Endothelial cell of umbilical vein (primary cell): ENCODE measurements at regions not wholly inside any gene's neighbourhood (a gene's known extent, or its start where the extent isn't known, plus 50 kb on each side); places are given as distances from the start of the nearest gene placed in this dataset.

Source experiments
- BruUV-seq: library from RNA; stranded (reverse); fragments of 400-500 nt; replicated peaks from 2 replicates; lab custom pipeline; 2021; lab: Mats Ljungman, UMichigan
- CTCF ChIA-PET: fragments of 300-600, 350-600 bp; sonication (Branson Sonifier 250); formaldehyde crosslinking; loops from one replicate; lab custom pipeline; 2021; ENCODE audit warnings: antibody characterized with exemption, inconsistent platforms; lab: Charles Lee
- POLR2A ChIA-PET: fragments of 300-600, 350-600 bp; sonication (Branson Sonifier 250); formaldehyde crosslinking; loops from one replicate; lab custom pipeline; 2021; ENCODE audit warnings: antibody characterized with exemption, inconsistent platforms; lab: Charles Lee
- DNase-seq: peaks from one replicate; pipeline ENCODE4 v3.0.0-alpha.2; 2011; ENCODE audit warnings: low read depth, low spot score
- FAIRE-seq: peaks from 2 replicates; lab custom pipeline; 2011; peaks lifted over from hg19 to GRCh38; lab: Jason Lieb, UNC
- H2AFZ ChIP-seq: 2 replicates; pipeline ENCODE4 v1.6.0; 2012; ENCODE audit warnings: low read depth, low read length, control low read depth, inconsistent platforms
- H3K27ac ChIP-seq: 2 replicates; pipeline ENCODE4 v1.5.1; 2011; ENCODE audit warnings: low read depth, mild to moderate bottlenecking, control low read depth, low read length, moderate library complexity; ENCODE audit not compliant: insufficient read depth
- H3K27me3 ChIP-seq, 2 experiments: 2 replicates each; pipeline versions ENCODE4 v1.6.0 to v1.6.1; 2011; ENCODE audit warnings: low read length in 2 of 2, mixed read lengths in 1 of 2; ENCODE audit not compliant: control insufficient read depth in 2 of 2, insufficient read depth in 2 of 2
- H3K36me3 ChIP-seq, 2 experiments: 2 replicates in 1 of 2; 3 replicates in 1 of 2; pipeline ENCODE4 v1.5.1; 2011; ENCODE audit warnings: low read length in 2 of 2, mild to moderate bottlenecking in 1 of 2, moderate library complexity in 1 of 2; ENCODE audit not compliant: control insufficient read depth in 2 of 2, insufficient read depth in 2 of 2; ENCODE audit errors: extremely low read depth in 1 of 2
- H3K4me1 ChIP-seq: 3 replicates; pipeline ENCODE4 v1.5.1; 2011; ENCODE audit warnings: mild to moderate bottlenecking, low read length; ENCODE audit not compliant: control insufficient read depth, insufficient read depth; ENCODE audit errors: extremely low read depth
- H3K4me2 ChIP-seq: 2 replicates; pipeline ENCODE4 v1.6.1; 2011; ENCODE audit warnings: low read length, control low read depth, mixed read lengths; ENCODE audit not compliant: insufficient read depth
- H3K4me3 ChIP-seq, 3 experiments: fragments of 200-600 bp in 1 of 3; sonication (generic), shearing (Covaris generic) in 1 of 3; replicated peaks in 1 of 3; 2 replicates each; pipeline ENCODE4 v1.5.1; 2011 to 2016; ENCODE audit warnings: control low read depth in 3 of 3, low read length in 3 of 3, mild to moderate bottlenecking in 2 of 3, inconsistent platforms in 1 of 3, low read depth in 1 of 3, moderate library complexity in 1 of 3; ENCODE audit not compliant: insufficient read depth in 1 of 3
- H3K79me2 ChIP-seq: 2 replicates; pipeline ENCODE4 v1.6.0; 2012; ENCODE audit warnings: low read length, inconsistent platforms; ENCODE audit not compliant: control insufficient read depth, insufficient read depth
- H3K9ac ChIP-seq: replicated peaks from 2 replicates; pipeline ENCODE3; 2011; ENCODE audit warnings: low read length, control low read depth; ENCODE audit not compliant: insufficient read depth; ENCODE audit errors: extremely low read depth
- H3K9me1 ChIP-seq: replicated peaks from 3 replicates; pipeline ENCODE4 v1.6.0; 2011; ENCODE audit warnings: mild to moderate bottlenecking, low read length; ENCODE audit not compliant: control insufficient read depth, insufficient read depth; ENCODE audit errors: extremely low read depth
- H3K9me3 ChIP-seq: replicated peaks from 2 replicates; pipeline ENCODE4 v1.5.1; 2012; ENCODE audit warnings: low read length, inconsistent platforms; ENCODE audit not compliant: control insufficient read depth, insufficient read depth
- H4K20me1 ChIP-seq: replicated peaks from 2 replicates; pipeline ENCODE3; 2011; ENCODE audit warnings: mild to moderate bottlenecking, low read length; ENCODE audit not compliant: control insufficient read depth, insufficient read depth; ENCODE audit errors: extremely low read depth
- CTCF ChIP-seq, 2 donors: IDR thresholded peaks; 1 replicate in 1 of 2; 2 replicates in 1 of 2; pipeline ENCODE4 v1.5.1; 2011; ENCODE audit warnings: low read length in 2 of 2, mild to moderate bottlenecking in 2 of 2, moderate library complexity in 2 of 2, control low read depth in 1 of 2, inconsistent platforms in 1 of 2, low read depth in 1 of 2; ENCODE audit not compliant: insufficient read depth in 1 of 2; ENCODE audit errors: extremely low read depth in 1 of 2
- EZH2 ChIP-seq: IDR thresholded peaks from 2 replicates; pipeline ENCODE4 v1.6.1; 2012; ENCODE audit warnings: borderline replicate concordance, low read depth, mild to moderate bottlenecking, moderate library complexity, low read length, inconsistent platforms; ENCODE audit not compliant: severe bottlenecking
- FOS ChIP-seq: IDR thresholded peaks from 2 replicates; pipeline ENCODE4 v1.6.1; 2011; ENCODE audit warnings: mild to moderate bottlenecking, low read length, moderate library complexity, borderline replicate concordance; ENCODE audit not compliant: insufficient read depth
- GATA2 ChIP-seq: IDR thresholded peaks from 2 replicates; pipeline ENCODE4 v1.7.0; 2011; ENCODE audit warnings: low read depth, mild to moderate bottlenecking, moderate library complexity, mixed read lengths, low read length; ENCODE audit not compliant: insufficient read length, insufficient read depth
- JUN ChIP-seq: IDR thresholded peaks from 2 replicates; pipeline ENCODE4 v1.6.1; 2011; ENCODE audit warnings: borderline replicate concordance, low read depth; ENCODE audit not compliant: insufficient read length, insufficient read depth
- MYC ChIP-seq: IDR thresholded peaks from one replicate; pipeline ENCODE4 v1.6.1; 2011; ENCODE audit warnings: mild to moderate bottlenecking, low read depth, low read length
- POLR2A ChIP-seq: IDR thresholded peaks from 2 replicates; pipeline ENCODE4 v1.6.1; 2012; ENCODE audit warnings: low read depth, mild to moderate bottlenecking, control low read depth, low read length
- POLR2AphosphoS5 ChIP-seq: IDR thresholded peaks from 2 replicates; pipeline ENCODE4 v1.6.1; 2012; ENCODE audit warnings: low read depth, mild to moderate bottlenecking, control low read depth, low read length, moderate library complexity; ENCODE audit not compliant: insufficient read depth
- dilution Hi-C: fragments of 300-500 bp; cut with MboI; formaldehyde crosslinking; loops from one replicate; pipeline ENCODE4 v1.15.0; 2019; ENCODE audit warnings: low sequenced_read_pairs; ENCODE audit not compliant: extremely low pct_ligation_motif_present
- intact Hi-C: fragments of 100-400 bp; cut with micrococcal nuclease; formaldehyde crosslinking; loops from one replicate; pipeline ENCODE4 v1.10.0; 2022
- TF ChIP-seq, protein P1 (sequence below): IDR thresholded peaks from 2 replicates; pipeline ENCODE4 v1.6.1; 2011; ENCODE audit not compliant: insufficient read depth, insufficient read length

DNA sequence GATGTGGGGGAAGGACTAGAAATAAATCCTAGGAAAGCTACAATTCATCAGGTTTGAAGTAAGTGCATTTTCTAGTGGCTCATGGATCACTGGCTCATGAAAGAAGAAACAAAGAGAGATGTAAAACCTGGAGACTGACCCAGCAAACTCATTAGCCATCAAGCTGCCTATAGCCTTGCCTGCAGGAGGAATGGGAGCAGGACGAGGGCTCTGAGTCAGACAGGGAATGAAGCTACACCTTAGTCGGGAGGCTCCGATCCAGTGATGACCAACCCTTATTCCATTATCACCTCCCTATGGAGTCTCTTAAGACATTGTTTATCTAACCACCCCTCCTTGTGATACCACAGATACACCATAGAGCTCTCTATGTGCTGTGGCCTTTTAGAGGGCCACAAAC is 112.5 kb upstream of the WDR11 start:
- DNase-seq (no peak), FAIRE-seq (no peak)
- Histone ChIP-seq H3K9ac (no peak overlapping the region), H3K4me3 (no peak overlapping the region), H2AFZ (no peak overlapping the region), H3K9me3 (no peaks in the 10 kb centered on the region), H3K79me2 (peaks cover 49% of the 10 kb centered on the region), H3K4me1 (peaks cover 25% of the 10 kb centered on the region), H3K9me1 (no peaks in the 10 kb centered on the region), H4K20me1 (no peaks in the 10 kb centered on the region), H3K36me3 (no peaks in the 10 kb centered on the region), H3K27ac (no peak overlapping the region), H3K27me3 (no peaks in the 10 kb centered on the region), H3K4me2 (no peak overlapping the region)
- dilution Hi-C loops (no loop called here), intact Hi-C loops (no loop called here)
- CTCF ChIA-PET = interaction anchor here (1.4 to 5.0 kb wide), 3 partner anchors 85 to 315 kb away, joined by 3 to 45 read pairs (median 20); no protein-coding TSS in a partner anchor
- TF ChIP-seq CTCF (IDR thresholded peaks at IDR 0.05; ENCODE audit: extremely low read depth in 1 of 2, insufficient read depth in 1 of 2, low read depth in 1 of 2, low read length in 2 of 2) = no peak
- no peak for TF ChIP-seq GATA2
- no peak for TF ChIP-seq EZH2
- no peak for TF ChIP-seq JUN
- TF ChIP-seq POLR2AphosphoS5 = no peak
- TF ChIP-seq, protein P1, sequence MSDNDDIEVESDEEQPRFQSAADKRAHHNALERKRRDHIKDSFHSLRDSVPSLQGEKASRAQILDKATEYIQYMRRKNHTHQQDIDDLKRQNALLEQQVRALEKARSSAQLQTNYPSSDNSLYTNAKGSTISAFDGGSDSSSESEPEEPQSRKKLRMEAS = no peak
- no peak for TF ChIP-seq POLR2A
- no peak for TF ChIP-seq FOS
- TF ChIP-seq MYC = no peak
- BruUV-seq = no TSS peak
- POLR2A ChIA-PET = interaction anchor here (0.7 kb wide), 1 partner anchor 1244 kb away, joined by 3 read pairs; no protein-coding TSS in a partner anchor
